ENCODE measurements at regions not wholly inside any gene's neighbourhood (a gene's known extent, or its start where the extent isn't known, plus 50 kb on each side); places are given as distances from the start of the nearest gene placed in this dataset.

GRCh38 chr22:22750335-22751042, 106.1 kb downstream of the GGTLC2 start:
- TF ChIP-seq POLR2A (IDR thresholded peaks at IDR 0.05) (no peak), CTCF (IDR thresholded peaks at IDR 0.05) (no peak)

All from Peyer's patch (tissue), 4 donors.